ENCODE measurements at regions not wholly inside any gene's neighbourhood (a gene's known extent, or its start where the extent isn't known, plus 50 kb on each side); places are given as distances from the start of the nearest gene placed in this dataset.

GRCh38 chr7:81632418-81632817 is 137.4 kb downstream of the HGF start:
- H3K4me1 ChIP-seq: no peaks in the 10 kb centered on the region
- H3K4me3 ChIP-seq (replicated peaks in 1 of 3): no peak overlapping the region
- no peaks in the 10 kb centered on the region for H3K27me3 ChIP-seq
- no peaks in the 10 kb centered on the region for H3K36me3 ChIP-seq
- WGBS, 2 donors: 88 to 100% methylated on average over 1 of the region's 1 CpG
- no peaks in the 10 kb centered on the region for H3K9me3 ChIP-seq
- TF ChIP-seq, protein P1, sequence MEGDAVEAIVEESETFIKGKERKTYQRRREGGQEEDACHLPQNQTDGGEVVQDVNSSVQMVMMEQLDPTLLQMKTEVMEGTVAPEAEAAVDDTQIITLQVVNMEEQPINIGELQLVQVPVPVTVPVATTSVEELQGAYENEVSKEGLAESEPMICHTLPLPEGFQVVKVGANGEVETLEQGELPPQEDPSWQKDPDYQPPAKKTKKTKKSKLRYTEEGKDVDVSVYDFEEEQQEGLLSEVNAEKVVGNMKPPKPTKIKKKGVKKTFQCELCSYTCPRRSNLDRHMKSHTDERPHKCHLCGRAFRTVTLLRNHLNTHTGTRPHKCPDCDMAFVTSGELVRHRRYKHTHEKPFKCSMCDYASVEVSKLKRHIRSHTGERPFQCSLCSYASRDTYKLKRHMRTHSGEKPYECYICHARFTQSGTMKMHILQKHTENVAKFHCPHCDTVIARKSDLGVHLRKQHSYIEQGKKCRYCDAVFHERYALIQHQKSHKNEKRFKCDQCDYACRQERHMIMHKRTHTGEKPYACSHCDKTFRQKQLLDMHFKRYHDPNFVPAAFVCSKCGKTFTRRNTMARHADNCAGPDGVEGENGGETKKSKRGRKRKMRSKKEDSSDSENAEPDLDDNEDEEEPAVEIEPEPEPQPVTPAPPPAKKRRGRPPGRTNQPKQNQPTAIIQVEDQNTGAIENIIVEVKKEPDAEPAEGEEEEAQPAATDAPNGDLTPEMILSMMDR (IDR thresholded peaks at IDR 0.05): no peak
- no peak for TF ChIP-seq POLR2A (IDR thresholded peaks at IDR 0.05)
- DNase-seq: no peak
- intact Hi-C loops (cut with DNase I): no loop called here
- H3K27ac ChIP-seq: no peak overlapping the region

GRCh38 chr7:81630600-81630999 is 139.2 kb downstream of the HGF start:
- WGBS, 2 donors: 98 to 100% methylated on average over 1 of the region's 1 CpG
- Histone ChIP-seq H3K27me3 (no peaks in the 10 kb centered on the region), H3K27ac (no peak overlapping the region), H3K9me3 (no peaks in the 10 kb centered on the region), H3K36me3 (no peaks in the 10 kb centered on the region), H3K4me3 (replicated peaks in 1 of 3) (no peak overlapping the region), H3K4me1 (peaks cover 0 to 5% of the 10 kb centered on the region in 2 donors)
- TF ChIP-seq POLR2A (IDR thresholded peaks at IDR 0.05): no peak
- TF ChIP-seq, protein P1 (IDR thresholded peaks at IDR 0.05): no peak
- intact Hi-C loops (cut with DNase I): no loop called here
- no peak for DNase-seq

DNA sequence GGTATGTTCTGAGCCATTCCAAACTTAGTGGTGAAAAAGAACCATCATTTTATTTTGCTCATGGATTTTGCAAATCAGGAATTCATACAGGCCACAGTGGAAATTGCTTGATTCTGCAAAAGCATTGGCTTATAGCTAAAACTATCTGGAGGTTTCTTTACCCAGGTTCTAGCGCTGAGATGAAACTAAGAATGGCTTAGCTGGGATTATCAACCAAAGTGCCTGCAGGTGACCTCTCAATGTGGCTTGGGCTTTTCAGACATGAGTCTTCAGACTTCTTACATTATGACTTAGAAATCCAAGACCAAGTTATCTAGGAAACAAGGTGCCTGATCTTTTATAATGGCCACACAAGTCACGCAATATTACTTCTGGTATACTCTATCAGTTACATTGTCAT is 140.1 kb downstream of the HGF start:
- H3K9me3 ChIP-seq: no peaks in the 10 kb centered on the region
- TF ChIP-seq, protein P1 (IDR thresholded peaks at IDR 0.05): no peak
- TF ChIP-seq POLR2A (IDR thresholded peaks at IDR 0.05): no peak
- no peaks in the 10 kb centered on the region for H3K36me3 ChIP-seq
- H3K27ac ChIP-seq: no peak overlapping the region
- peaks cover 5 to 14% of the 10 kb centered on the region in 2 donors for H3K4me1 ChIP-seq
- DNase-seq: no peak
- H3K27me3 ChIP-seq: no peaks in the 10 kb centered on the region
- WGBS, 2 donors: 92 to 98% methylated on average over 2 of the region's 2 CpGs
- no peak overlapping the region for H3K4me3 ChIP-seq (replicated peaks in 1 of 3)
- intact Hi-C loops (cut with DNase I): no loop called here

- no peak overlapping the region for H3K27ac ChIP-seq
- H3K36me3 ChIP-seq: no peaks in the 10 kb centered on the region
- H3K9me3 ChIP-seq: no peaks in the 10 kb centered on the region
- intact Hi-C loops (cut with DNase I): no loop called here
- H3K27me3 ChIP-seq: no peaks in the 10 kb centered on the region
- no peak overlapping the region for H3K4me3 ChIP-seq (replicated peaks in 1 of 3)
- TF ChIP-seq POLR2A (IDR thresholded peaks at IDR 0.05): no peak
- TF ChIP-seq, protein P1 (IDR thresholded peaks at IDR 0.05): no peak
- peaks cover 9 to 20% of the 10 kb centered on the region in 2 donors for H3K4me1 ChIP-seq
- no peak for DNase-seq
These were observed 140.9 kb downstream of the HGF start for GRCh38 chr7:81628951-81629350.

DNA sequence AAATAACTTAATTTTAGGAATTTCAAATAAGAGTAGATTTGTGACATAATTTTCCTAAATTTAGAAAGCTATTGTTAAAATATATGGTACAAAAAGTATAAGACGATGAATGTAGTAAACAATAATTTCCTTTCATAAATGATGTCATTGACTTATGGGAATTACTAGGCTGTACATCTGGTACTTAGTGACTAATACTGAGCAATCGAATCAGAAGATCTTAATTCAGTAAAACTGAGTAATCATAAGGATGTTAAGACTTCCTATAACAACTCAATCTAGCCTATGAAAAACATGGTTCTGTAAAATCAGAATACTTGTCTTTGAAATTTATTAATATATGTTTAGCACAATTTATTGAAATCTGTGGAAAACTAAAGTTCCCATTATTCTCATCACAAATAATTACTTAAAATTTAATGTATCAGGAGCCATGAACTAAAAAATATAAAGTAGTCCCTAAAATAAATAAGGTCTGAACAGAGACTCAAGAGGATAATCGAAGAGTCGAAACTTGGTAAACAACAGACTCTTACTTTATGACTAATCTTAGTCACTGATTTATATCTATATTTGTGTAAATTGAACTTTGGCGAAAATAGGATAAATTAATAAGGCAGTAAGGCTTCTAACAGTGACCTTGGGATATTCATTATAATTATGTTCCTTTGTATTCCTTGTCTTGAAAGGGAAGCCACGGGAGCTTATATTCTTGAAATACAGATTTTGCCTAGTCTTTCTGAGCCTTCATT is 142.1 kb downstream of the HGF start:
- WGBS, 2 donors: 90% methylated on average over 6 of the region's 6 CpGs
- TF ChIP-seq POLR2A (IDR thresholded peaks at IDR 0.05): no peak
- TF ChIP-seq, protein P1 (IDR thresholded peaks at IDR 0.05): no peak
- Histone ChIP-seq H3K36me3 (no peaks in the 10 kb centered on the region), H3K27ac (no peak overlapping the region), H3K4me3 (replicated peaks in 1 of 3) (no peak overlapping the region), H3K27me3 (no peaks in the 10 kb centered on the region), H3K4me1 (peaks cover 9 to 20% of the 10 kb centered on the region in 2 donors), H3K9me3 (no peaks in the 10 kb centered on the region)
- no peak for DNase-seq
- intact Hi-C loops (cut with DNase I): no loop called here

Data from thyroid gland (tissue), 4 donors.